AG09319 (cell line): ENCODE measurements at regions not wholly inside any gene's neighbourhood (a gene's known extent, or its start where the extent isn't known, plus 50 kb on each side); places are given as distances from the start of the nearest gene placed in this dataset.

Experiments used
- DNase-seq: peaks from one replicate; pipeline ENCODE4 v3.0.0-alpha.2; 2010; ENCODE audit warnings: low read depth; ENCODE audit errors: extremely low read depth
- TF ChIP-seq, protein P1 (sequence below): IDR thresholded peaks from 2 replicates; pipeline ENCODE4 v1.5.1; 2011; ENCODE audit warnings: low read depth, mild to moderate bottlenecking, inconsistent platforms, low read length, moderate library complexity

DNA sequence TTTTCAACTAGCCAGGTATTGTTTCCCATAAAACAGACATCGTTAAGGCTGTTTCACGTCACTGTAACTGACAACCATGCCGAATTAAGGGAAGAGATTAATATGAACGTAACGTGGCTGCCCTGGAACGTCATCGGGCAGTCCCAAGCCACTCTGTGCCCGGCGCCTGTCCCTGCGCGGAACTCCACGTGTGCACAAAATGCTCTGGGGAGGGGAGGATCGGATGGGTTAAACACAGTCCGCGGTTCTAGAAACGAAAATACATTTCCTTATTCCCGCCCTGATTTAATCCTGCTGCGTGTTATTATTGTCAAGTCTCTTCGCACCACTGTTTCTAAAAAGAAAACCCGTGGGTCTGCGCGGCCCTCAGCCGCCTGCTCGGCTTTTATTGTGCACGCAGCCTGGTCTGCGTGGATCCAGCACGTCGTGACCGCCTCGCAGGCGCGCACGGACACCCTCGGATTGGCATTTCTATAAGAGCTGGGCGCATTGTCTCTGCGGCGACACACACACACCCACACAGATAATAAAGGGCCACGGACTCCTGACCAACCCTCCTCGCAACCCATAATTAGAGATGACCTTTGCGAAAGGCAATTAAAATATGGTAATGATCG lies 69.6 kb upstream of the BCOR start:
- TF ChIP-seq, protein P1, sequence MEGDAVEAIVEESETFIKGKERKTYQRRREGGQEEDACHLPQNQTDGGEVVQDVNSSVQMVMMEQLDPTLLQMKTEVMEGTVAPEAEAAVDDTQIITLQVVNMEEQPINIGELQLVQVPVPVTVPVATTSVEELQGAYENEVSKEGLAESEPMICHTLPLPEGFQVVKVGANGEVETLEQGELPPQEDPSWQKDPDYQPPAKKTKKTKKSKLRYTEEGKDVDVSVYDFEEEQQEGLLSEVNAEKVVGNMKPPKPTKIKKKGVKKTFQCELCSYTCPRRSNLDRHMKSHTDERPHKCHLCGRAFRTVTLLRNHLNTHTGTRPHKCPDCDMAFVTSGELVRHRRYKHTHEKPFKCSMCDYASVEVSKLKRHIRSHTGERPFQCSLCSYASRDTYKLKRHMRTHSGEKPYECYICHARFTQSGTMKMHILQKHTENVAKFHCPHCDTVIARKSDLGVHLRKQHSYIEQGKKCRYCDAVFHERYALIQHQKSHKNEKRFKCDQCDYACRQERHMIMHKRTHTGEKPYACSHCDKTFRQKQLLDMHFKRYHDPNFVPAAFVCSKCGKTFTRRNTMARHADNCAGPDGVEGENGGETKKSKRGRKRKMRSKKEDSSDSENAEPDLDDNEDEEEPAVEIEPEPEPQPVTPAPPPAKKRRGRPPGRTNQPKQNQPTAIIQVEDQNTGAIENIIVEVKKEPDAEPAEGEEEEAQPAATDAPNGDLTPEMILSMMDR = no peak
- no peak for DNase-seq

DNA sequence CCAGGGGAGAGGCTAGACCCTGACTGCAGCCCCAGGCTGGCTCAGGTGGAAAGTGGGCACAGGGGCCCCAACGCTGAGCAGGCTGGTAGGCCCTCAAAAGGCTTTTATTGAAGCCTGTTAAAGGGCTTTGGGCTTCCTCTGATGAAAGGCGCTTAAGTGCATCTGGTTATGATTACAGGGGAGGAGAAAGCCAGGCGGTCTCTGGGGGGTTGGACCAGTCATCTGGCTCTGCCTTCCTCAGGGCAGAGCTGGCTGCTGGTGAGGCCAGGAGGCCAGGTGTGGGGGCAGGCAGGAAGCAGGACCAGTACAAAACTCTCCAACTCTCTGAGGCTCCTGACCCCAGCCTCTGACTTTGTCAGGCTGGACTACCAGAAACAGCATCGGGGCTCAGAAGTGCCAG lies 68.8 kb upstream of the BCOR start:
- no peak for DNase-seq
- TF ChIP-seq, protein P1 = no peak

DNA sequence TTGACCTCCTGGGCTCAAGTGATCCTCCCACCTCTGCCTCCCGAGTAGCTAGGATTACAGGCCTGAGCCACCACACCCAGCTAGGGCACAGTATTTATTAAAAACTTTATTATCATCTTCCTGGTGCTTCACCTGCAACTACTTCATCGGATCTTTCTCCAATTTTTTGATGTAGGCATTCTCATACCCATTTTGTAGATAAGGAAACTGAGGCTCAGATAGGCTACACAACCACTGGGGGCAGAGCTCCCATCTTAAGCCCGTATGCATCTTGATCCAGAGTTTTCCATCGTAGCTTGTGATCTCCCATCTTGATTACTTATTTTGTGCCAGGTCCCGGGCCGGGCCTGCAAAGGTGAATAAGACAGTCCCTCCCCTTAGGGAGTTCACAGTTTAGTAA lies 68.1 kb upstream of the BCOR start:
- TF ChIP-seq, protein P1 = no peak
- no peak for DNase-seq

DNA sequence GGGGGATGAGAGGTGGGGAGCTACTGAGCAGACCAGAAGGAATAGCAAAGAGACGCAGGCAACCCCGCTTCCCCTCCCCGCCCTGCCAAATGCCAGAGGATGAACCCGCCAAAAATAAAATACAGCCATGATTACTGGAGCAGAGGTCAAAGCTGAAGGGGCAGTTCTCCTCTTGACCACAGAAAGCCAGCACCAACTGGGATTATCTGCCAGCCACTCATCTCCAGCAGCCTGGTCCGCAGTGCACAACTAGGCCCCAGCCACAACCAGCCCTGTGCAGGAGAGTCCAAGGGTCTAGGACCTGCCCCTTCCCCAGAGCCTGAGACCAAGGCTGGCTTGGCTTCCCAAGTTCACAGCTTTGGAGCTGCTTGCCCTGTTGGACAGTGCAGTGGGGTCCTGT lies 67.4 kb upstream of the BCOR start:
- DNase-seq = no peak
- TF ChIP-seq, protein P1 = no peak

DNA sequence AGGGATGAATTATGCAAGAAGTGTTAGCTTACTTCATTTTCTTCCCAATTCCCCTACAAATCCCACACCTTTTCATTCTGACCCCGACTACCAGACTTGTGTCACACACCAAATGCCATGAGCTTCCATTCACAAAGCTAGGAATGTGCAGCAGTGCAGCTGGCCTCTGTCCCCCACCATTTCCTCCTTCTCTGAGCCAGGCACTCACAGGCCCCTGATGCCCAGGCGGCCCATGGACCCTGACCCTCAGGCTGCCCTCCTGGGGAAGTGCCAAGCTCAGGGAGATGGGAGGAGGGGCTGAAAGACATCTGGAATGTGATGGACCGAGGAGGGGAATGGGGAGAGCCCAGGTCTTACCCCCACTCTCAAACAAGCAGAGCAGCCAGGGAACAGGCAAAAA lies 67.0 kb upstream of the BCOR start:
- DNase-seq = no peak

DNA sequence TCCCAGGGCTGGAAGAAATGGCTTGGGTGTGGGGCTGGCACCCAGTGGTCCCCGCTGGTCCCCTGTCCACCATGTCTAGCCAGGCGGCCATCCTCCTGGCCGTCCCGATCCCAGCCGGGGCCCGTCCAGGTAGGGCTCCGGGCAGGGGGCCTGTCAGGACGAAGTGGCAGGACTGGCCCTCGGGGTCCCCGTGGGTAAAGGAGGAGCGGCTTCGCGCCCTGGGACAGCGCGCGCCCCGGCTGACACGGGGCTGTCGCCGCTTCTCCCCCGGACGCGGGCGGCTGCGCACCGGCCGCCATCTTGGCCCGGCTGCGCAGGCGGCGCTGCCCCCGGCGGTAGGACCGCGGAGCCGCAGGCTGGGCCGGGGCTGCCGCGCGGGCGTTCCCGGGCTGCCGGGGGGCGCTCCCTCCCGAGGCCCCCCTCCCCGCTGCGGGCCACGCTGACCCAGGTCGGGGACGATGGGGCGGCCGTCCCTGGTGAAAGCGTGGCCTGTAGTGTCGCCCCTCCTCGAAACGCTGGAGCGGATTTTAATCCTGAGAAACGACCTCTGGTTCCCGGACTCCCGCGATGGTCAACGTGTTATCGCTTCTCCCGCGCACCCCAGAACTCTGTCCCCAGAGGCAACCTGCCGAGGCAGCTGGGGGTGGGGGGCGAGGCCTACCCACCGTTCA lies 60.4 kb upstream of the BCOR start:
- DNase-seq = no peak
- TF ChIP-seq, protein P1 = no peak

More for the DNA sequence above, 67.0 kb upstream of the BCOR start:
- TF ChIP-seq, protein P1 = no peak

DNA sequence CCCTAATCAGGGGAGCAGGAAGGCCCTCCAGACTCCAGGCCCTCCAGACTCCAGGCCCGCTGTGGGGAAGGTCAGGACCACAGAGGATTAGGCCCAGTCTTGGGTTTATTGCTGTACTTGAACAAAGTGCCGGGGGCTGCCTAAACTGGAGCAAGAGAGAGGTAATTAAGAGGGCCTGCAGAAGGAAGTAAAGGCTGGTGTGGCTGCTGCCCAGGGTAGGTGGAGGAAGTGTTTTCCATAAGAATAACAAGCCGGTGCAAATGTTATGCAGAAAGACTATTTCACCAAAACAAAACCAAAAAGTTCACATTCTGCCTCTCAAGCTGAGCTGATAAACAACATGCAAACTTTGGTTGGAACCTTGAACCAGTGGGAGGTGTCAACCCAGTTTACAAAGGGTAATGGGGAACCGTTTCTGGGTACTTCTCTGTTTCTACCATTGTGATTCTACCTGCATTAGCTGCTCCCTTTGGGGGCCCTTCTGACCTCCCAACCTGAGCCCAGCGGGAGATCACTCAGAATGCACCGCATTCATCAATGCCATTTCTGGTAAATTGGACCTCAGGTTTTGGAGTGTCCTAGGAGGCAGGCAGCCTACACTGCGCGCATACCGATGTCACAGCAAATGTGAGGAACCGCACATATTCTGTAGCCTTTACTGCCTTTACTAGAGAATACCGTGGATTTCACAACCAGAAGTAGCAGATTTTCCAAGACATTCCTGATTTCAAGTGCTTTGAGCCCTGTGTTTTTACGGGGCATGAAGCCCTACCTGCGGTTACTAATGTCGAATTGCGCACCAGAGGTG lies 59.7 kb upstream of the BCOR start:
- DNase-seq = no peak
- TF ChIP-seq, protein P1 = no peak
